ENCODE measurements at regions not wholly inside any gene's neighbourhood (a gene's known extent, or its start where the extent isn't known, plus 50 kb on each side); places are given as distances from the start of the nearest gene placed in this dataset.

GRCh38 chr14:101186992-101187815, 283.7 kb upstream of the RTL1 start:
- no peak for TF ChIP-seq CTCF (IDR thresholded peaks at IDR 0.05; ENCODE audit: insufficient read depth, low read depth, low read length)
- no peak for DNase-seq (ENCODE audit: low read depth)

DNA sequence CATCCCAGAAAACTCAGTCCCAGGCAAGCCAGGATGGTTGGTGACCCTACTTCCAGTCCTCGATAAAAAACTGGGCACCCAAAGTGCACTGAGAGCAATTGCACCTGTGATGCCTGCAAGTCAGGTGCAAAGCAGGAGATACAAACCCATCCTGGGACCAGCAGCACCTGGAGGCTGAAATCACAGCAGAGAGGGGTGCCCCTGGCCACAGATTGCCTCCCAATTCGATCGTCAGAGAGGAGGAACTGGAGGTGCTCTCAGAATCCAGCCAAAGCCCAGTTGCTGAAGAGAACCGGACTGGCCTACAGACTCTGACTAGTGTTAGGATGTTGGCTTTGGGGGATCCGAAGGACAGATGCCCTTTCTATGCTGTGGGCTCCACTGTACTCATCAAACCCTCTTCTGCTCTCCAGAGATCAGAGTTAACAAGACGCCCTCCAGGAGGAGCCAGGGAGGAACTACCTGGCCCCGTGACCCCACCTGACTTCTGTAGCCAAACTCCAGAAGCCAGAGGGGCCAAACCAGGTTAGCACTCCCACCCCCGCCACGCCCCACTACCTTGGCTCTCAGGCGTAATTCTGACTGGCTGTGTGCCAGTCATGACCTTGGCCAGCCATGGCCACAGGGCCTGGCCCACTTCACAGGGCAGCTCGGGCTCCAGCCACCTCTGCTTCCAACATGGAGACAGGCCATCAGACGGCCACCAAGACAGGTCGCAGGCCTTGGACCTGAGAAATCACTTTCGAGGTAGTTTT, 284.5 kb upstream of the RTL1 start:
- TF ChIP-seq CTCF (IDR thresholded peaks at IDR 0.05; ENCODE audit: insufficient read depth, low read depth, low read length): no peak
- H3K4me3 ChIP-seq (ENCODE audit: low read depth, low read length): no peak overlapping the region
- DNase-seq (ENCODE audit: low read depth): no peak

More at GRCh38 chr14:101186992-101187815, 283.7 kb upstream of the RTL1 start:
- H3K4me3 ChIP-seq (ENCODE audit: low read depth, low read length): no peak overlapping the region

DNA sequence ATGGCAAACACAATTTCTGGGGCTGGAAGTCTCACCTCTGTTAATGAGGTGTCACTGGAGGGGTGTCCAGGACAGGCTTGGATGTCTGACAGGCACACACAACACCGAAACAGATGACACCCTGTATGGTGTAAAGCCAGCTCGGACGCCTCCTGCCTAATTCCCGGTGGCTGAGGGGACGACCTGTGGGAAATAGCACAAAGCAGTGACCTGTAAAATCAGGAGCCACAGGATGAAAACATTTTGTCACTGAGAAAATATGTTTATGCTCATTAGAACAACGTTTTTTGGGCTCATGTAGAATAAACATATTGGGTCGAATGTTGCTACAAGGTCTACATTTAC, 285.0 kb upstream of the RTL1 start:
- TF ChIP-seq CTCF (IDR thresholded peaks at IDR 0.05; ENCODE audit: insufficient read depth, low read depth, low read length): no peak
- no peak overlapping the region for H3K4me3 ChIP-seq (ENCODE audit: low read depth, low read length)
- no peak for DNase-seq (ENCODE audit: low read depth)

DNA sequence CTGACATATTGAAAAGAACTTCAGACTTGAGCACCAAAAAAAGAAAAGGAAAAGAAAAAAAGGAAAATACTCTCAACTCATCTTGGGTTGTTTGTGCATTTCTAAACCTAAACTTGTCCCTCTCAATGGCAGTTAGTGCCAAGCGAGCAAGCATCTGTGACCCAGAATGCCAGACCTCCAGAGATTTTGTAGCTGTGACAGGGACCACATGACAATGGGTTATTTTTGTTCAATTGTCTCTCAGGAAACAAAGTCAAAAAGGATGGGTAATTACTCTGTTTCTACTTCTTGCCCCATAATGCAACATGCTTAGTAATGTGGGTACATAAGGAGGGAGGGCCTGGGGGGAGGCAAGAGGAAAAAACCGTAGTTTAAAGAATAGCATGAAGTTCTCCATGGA, 285.7 kb upstream of the RTL1 start:
- no peak overlapping the region for H3K4me3 ChIP-seq (ENCODE audit: low read depth, low read length)
- TF ChIP-seq CTCF (IDR thresholded peaks at IDR 0.05; ENCODE audit: insufficient read depth, low read depth, low read length): no peak
- DNase-seq (ENCODE audit: low read depth): no peak

DNA sequence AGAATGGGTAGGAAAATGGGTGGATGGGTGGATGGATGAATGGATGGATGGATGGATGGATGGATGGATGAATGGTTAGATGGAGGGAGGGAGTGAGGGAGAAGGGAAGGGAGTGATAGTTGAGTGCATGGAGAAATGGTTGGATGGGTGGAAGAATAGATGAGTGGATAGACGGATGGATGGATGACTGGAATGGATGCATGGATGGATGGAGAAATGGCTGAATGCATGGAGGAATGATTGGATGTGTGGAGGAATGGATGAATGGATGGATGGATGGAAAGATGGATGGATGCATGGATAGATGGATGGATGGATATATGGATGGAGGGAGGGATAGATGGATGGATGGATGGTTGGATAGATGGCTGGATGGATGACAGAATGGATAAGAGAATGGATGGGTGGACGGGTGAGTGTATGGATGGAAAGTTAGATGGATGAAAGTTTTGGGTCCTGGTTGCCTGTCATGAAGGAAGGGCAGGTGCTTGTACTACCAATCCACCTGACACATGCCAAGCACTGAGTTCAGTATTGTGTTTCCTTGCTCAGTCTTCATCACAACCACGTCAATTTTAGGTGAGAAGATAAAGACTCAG, 286.5 kb upstream of the RTL1 start:
- no peak for DNase-seq (ENCODE audit: low read depth)
- no peak overlapping the region for H3K4me3 ChIP-seq (ENCODE audit: low read depth, low read length)
- no peak for TF ChIP-seq CTCF (IDR thresholded peaks at IDR 0.05; ENCODE audit: insufficient read depth, low read depth, low read length)

- H3K4me3 ChIP-seq (ENCODE audit: low read depth, low read length): no peak overlapping the region
- DNase-seq (ENCODE audit: low read depth): no peak
- TF ChIP-seq CTCF (IDR thresholded peaks at IDR 0.05; ENCODE audit: insufficient read depth, low read depth, low read length): no peak
Measured at GRCh38 chr14:101191101-101191720, 287.7 kb upstream of the RTL1 start.
